Brain microvascular endothelial cell (primary cell): ENCODE measurements at regions not wholly inside any gene's neighbourhood (a gene's known extent, or its start where the extent isn't known, plus 50 kb on each side); places are given as distances from the start of the nearest gene placed in this dataset.

Experiments used
- DNase-seq: peaks from one replicate; pipeline ENCODE4 v3.0.0-alpha.2; 2020
- H3K27ac ChIP-seq: fragments of 250-450 bp; sonication (Bioruptor Pico); 2 replicates; pipeline ENCODE4 v1.5.1; 2020; ENCODE audit warnings: mild to moderate bottlenecking, moderate library complexity
- H3K27me3 ChIP-seq: fragments of 250-450 bp; sonication (Bioruptor Pico); replicated peaks from 2 replicates; pipeline ENCODE4 v1.5.1; 2020; ENCODE audit warnings: mild to moderate bottlenecking
- H3K36me3 ChIP-seq: fragments of 250-450 bp; sonication (Bioruptor Pico); replicated peaks from 2 replicates; pipeline ENCODE4 v1.5.1; 2020; ENCODE audit warnings: mild to moderate bottlenecking
- H3K4me3 ChIP-seq: 2 replicates; pipeline ENCODE4 v1.5.1; 2011; ENCODE audit warnings: low read depth, mild to moderate bottlenecking, control low read depth, low read length, moderate library complexity
- in situ Hi-C: cut with HindIII; loops from 2 replicates; pipeline ENCODE4 v1.10.0; 2017; ENCODE audit warnings: low sequenced_read_pairs, low pct_ligation_motif_present
- TF ChIP-seq, protein P1 (sequence below): IDR thresholded peaks from 2 replicates; pipeline ENCODE4 v1.5.1; 2011; ENCODE audit warnings: low read depth, mild to moderate bottlenecking, moderate library complexity, low read length, control low read depth, inconsistent platforms; ENCODE audit errors: missing control alignments

DNA sequence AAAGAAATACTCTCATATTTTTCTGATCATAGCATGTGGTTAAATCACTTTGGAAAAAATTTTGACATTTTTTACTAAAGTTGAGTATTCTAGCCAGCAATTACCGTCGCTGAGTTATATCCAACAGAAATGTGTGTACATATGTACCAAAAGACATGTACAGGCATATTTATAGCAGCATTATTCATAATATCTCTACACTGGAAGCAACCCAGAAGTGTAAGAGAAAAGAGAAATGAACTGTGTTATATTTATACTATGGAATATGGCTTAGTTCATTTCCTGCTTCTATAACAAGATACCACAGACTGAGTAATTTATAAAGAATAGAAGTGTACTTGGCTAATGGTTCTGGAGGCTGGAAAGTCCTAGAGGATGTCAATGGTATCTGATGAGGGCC is 474.0 kb upstream of the GJE1 start:
- no peak overlapping the region for H3K27ac ChIP-seq
- H3K36me3 ChIP-seq = no peaks in the 10 kb centered on the region
- in situ Hi-C loops = no loop called here
- TF ChIP-seq, protein P1, sequence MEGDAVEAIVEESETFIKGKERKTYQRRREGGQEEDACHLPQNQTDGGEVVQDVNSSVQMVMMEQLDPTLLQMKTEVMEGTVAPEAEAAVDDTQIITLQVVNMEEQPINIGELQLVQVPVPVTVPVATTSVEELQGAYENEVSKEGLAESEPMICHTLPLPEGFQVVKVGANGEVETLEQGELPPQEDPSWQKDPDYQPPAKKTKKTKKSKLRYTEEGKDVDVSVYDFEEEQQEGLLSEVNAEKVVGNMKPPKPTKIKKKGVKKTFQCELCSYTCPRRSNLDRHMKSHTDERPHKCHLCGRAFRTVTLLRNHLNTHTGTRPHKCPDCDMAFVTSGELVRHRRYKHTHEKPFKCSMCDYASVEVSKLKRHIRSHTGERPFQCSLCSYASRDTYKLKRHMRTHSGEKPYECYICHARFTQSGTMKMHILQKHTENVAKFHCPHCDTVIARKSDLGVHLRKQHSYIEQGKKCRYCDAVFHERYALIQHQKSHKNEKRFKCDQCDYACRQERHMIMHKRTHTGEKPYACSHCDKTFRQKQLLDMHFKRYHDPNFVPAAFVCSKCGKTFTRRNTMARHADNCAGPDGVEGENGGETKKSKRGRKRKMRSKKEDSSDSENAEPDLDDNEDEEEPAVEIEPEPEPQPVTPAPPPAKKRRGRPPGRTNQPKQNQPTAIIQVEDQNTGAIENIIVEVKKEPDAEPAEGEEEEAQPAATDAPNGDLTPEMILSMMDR = no peak
- H3K4me3 ChIP-seq = no peak overlapping the region
- DNase-seq = no peak
- no peaks in the 10 kb centered on the region for H3K27me3 ChIP-seq

DNA sequence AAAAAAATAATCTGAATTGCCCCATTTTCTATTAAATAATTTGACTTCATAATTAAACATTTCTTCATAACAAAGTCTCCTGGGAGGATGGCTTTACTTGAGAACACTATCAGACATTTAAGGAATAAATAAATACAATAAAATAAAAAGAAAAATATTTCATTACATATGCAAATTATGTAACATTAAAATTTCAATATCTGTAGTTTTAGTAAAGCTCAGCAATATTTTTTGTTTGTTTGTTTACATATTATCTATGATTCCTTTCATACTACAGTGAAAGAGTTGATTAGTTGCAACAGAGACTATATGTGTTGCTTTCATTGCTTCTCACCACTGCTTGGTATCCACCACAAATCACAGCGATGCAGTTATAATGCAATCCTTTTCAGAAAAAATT is 474.9 kb upstream of the GJE1 start:
- TF ChIP-seq, protein P1 = no peak
- DNase-seq = no peak
- Histone ChIP-seq H3K27me3 (no peaks in the 10 kb centered on the region), H3K27ac (no peak overlapping the region), H3K4me3 (no peak overlapping the region), H3K36me3 (no peaks in the 10 kb centered on the region)
- in situ Hi-C loops = no loop called here

DNA sequence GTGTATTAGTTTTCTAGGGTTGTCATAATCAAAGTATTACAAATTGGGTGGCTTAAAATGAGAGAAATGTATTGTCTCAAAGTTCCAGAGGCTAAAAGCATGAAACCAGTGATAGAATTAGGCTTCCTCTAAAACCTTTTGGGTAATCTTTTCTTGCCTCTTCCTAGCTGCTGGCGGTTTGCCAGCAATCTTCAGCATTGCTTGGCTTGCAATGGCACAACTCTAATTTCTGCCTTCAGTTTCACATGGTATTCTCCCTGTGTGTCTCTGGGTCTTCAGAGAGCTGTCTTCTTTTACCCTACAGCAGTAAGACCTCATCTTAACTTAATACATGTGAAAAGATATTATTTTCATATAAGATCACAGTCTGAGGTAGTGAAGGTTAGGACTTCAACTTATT is 479.1 kb upstream of the GJE1 start:
- no peak overlapping the region for H3K27ac ChIP-seq
- in situ Hi-C loops = no loop called here
- TF ChIP-seq, protein P1 = no peak

DNA sequence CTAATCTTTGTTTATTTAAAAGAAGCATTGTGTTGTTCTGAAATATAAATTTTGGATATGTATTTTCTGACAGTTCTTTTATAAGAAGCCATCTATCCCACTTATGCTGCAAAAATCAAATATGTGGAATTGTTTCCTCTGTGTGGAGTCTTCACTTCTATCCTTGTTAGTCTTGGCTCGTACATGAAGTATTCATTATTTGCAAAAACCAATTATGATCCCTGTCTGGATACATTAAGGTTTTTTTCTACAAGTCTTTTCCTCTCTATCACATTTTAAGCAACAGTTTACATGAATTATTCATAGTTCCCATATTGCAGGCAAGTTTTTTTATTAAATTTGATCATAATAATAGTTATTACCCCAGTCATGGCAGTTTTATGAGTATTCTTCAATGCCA is 490.8 kb upstream of the GJE1 start:
- H3K27me3 ChIP-seq = no peaks in the 10 kb centered on the region
- TF ChIP-seq, protein P1 = no peak
- H3K36me3 ChIP-seq = no peaks in the 10 kb centered on the region
- no peak for DNase-seq
- H3K27ac ChIP-seq = no peak overlapping the region
- in situ Hi-C loops = no loop called here
- no peak overlapping the region for H3K4me3 ChIP-seq

More for the DNA sequence above, 479.1 kb upstream of the GJE1 start:
- no peaks in the 10 kb centered on the region for H3K36me3 ChIP-seq
- no peak for DNase-seq
- H3K4me3 ChIP-seq = no peak overlapping the region
- H3K27me3 ChIP-seq = no peaks in the 10 kb centered on the region

DNA sequence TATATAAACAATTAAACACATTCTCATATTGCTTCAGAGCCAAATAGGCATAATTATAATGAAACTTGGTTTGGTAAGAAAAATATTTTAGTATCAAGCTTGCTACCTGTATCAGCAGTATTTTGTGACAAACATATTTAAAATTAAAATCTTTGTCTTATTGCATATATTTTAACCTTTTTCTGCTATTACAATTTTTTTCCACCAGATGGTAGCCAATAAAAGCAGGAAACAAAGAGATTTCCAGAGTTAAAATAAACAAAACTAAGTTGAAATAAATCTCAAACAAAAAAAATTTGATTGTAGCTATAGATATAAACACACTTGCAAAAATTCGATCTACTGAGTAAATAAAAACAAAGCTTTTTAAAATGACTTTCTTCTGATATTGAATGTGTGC is 491.3 kb upstream of the GJE1 start:
- no peaks in the 10 kb centered on the region for H3K27me3 ChIP-seq
- H3K36me3 ChIP-seq = no peaks in the 10 kb centered on the region
- no peak overlapping the region for H3K27ac ChIP-seq
- in situ Hi-C loops = no loop called here
- DNase-seq = no peak
- TF ChIP-seq, protein P1 = no peak
- no peak overlapping the region for H3K4me3 ChIP-seq

DNA sequence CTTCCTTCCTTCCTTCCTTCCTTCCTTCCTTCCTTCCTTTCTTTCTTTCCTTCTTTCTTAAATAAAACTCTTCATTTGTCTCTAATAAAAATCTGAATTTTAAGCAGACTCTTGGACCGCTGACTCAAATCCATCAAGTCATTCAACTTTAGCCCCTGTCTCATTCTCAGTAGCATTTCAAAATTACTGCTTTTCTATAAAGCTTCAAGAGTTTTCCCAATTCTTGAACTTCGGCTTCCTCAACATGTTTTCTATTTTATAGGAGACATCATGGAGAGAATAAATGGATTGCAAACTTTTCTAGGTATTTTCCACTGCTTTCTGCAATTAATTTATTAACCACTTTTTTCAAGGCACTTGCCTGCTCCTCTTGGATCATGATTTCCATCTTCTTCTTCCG is 497.1 kb upstream of the GJE1 start:
- no peak for DNase-seq
- in situ Hi-C loops = no loop called here
- no peak overlapping the region for H3K27ac ChIP-seq
- H3K36me3 ChIP-seq = no peaks in the 10 kb centered on the region
- TF ChIP-seq, protein P1 = no peak
- no peak overlapping the region for H3K4me3 ChIP-seq
- H3K27me3 ChIP-seq = no peaks in the 10 kb centered on the region
